Uterus (tissue), 3 donors: ENCODE measurements at regions not wholly inside any gene's neighbourhood (a gene's known extent, or its start where the extent isn't known, plus 50 kb on each side); places are given as distances from the start of the nearest gene placed in this dataset.

Source experiments
- DNase-seq, 2 donors: peaks; one replicate each; pipeline ENCODE4 v3.0.0-alpha.2; 2019 to 2020
- H3K27ac ChIP-seq, 2 donors: fragments of 200-600 bp; sonication (generic); 1 replicate in 1 of 2; 2 replicates in 1 of 2; pipeline ENCODE4 v1.5.1; 2016 to 2018
- H3K27me3 ChIP-seq, 2 donors: fragments of 200-600 bp; sonication (generic); one replicate each; pipeline ENCODE4 v1.5.1; 2018 to 2019; ENCODE audit warnings: control low read depth in 1 of 2
- H3K36me3 ChIP-seq, 2 donors: fragments of 200-600 bp; sonication (generic); one replicate each; pipeline ENCODE4 v1.5.1; 2019; ENCODE audit warnings: control low read depth in 1 of 2
- H3K4me1 ChIP-seq, 2 donors: fragments of 200-600 bp; sonication (generic); one replicate each; pipeline ENCODE4 v1.5.1; 2018 to 2019; ENCODE audit warnings: control low read depth in 1 of 2
- H3K4me3 ChIP-seq, 2 donors: fragments of 200-600 bp; sonication (generic); 1 replicate in 1 of 2; 2 replicates in 1 of 2; pipeline ENCODE4 v1.5.1; 2018 to 2019; ENCODE audit warnings: mild to moderate bottlenecking in 1 of 2
- H3K9me3 ChIP-seq, 2 donors: fragments of 200-600 bp; sonication (generic); one replicate each; pipeline ENCODE4 v1.5.1; 2019; ENCODE audit warnings: control low read depth in 1 of 2
- CTCF ChIP-seq, 4 experiments: fragments of 200-600 bp in 2 of 4; fragments of 450-650 bp in 2 of 4; sonication (generic) in 2 of 4; IDR thresholded peaks; one replicate each; pipeline ENCODE4 v1.5.1; 2016 to 2019; ENCODE audit warnings: antibody characterized with exemption in 4 of 4, mild to moderate bottlenecking in 2 of 4, moderate library complexity in 1 of 4
- POLR2A ChIP-seq, 2 donors: fragments of 450-650 bp; IDR thresholded peaks; one replicate each; pipeline ENCODE4 v1.6.1; 2016; ENCODE audit warnings: antibody characterized with exemption in 2 of 2, mild to moderate bottlenecking in 1 of 2, moderate library complexity in 1 of 2
- intact Hi-C: fragments of 100-400 bp; cut with DNase I; formaldehyde crosslinking; loops from one replicate; pipeline ENCODE4 v1.15.1; 2023; ENCODE audit warnings: low total_unique reads
- donor health status: DM: yes; HTN: yes; CAD: no.

DNA sequence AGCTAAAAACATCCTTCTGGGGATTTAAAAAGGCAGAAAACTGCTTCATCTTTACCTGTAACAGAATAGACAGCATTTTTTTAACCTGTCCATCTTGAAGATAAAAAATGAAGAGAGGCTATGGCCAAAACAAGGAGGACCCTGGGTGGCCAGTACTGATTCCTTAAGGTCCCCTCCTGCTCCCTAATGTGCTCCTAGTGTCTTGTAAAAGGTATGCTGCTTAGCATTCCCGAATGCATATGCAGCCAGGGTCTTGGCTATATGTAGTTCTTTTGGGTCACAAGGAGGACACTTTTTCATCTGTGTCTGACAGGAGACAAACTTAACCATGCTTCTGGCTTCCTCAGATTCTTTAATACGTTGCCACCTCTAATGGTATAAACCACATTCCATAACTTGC lies 93.9 kb upstream of the SLC13A1 start:
- no peak for DNase-seq
- no peaks in the 10 kb centered on the region for H3K4me1 ChIP-seq
- no peaks in the 10 kb centered on the region for H3K36me3 ChIP-seq
- TF ChIP-seq CTCF (IDR thresholded peaks at IDR 0.05): no peak
- TF ChIP-seq POLR2A (IDR thresholded peaks at IDR 0.05): no peak
- no peaks in the 10 kb centered on the region for H3K27me3 ChIP-seq
- H3K4me3 ChIP-seq: no peak overlapping the region
- no peaks in the 10 kb centered on the region for H3K9me3 ChIP-seq
- H3K27ac ChIP-seq: no peak overlapping the region
- intact Hi-C loops: no loop called here

GRCh38 chr7:123292227-123292626 lies 92.5 kb upstream of the SLC13A1 start:
- no peaks in the 10 kb centered on the region for H3K9me3 ChIP-seq
- TF ChIP-seq CTCF (IDR thresholded peaks at IDR 0.05) (no peak), POLR2A (IDR thresholded peaks at IDR 0.05) (no peak)
- no peak overlapping the region for H3K4me3 ChIP-seq
- no peak overlapping the region for H3K27ac ChIP-seq
- no peaks in the 10 kb centered on the region for H3K4me1 ChIP-seq
- H3K27me3 ChIP-seq: no peaks in the 10 kb centered on the region
- no peaks in the 10 kb centered on the region for H3K36me3 ChIP-seq
- DNase-seq: no peak
- intact Hi-C loops: no loop called here

GRCh38 chr7:123289200-123289599 lies 89.4 kb upstream of the SLC13A1 start:
- H3K27ac ChIP-seq: no peak overlapping the region
- intact Hi-C loops: no loop called here
- DNase-seq: no peak
- H3K36me3 ChIP-seq: no peaks in the 10 kb centered on the region
- no peak overlapping the region for H3K4me3 ChIP-seq
- TF ChIP-seq CTCF (IDR thresholded peaks at IDR 0.05) (no peak), POLR2A (IDR thresholded peaks at IDR 0.05) (no peak)
- H3K27me3 ChIP-seq: no peaks in the 10 kb centered on the region
- no peaks in the 10 kb centered on the region for H3K9me3 ChIP-seq
- H3K4me1 ChIP-seq: no peaks in the 10 kb centered on the region

GRCh38 chr7:123285076-123285700 lies 85.4 kb upstream of the SLC13A1 start:
- Histone ChIP-seq H3K27me3 (no peaks in the 10 kb centered on the region), H3K9me3 (no peaks in the 10 kb centered on the region), H3K36me3 (no peaks in the 10 kb centered on the region), H3K4me1 (no peaks in the 10 kb centered on the region), H3K27ac (no peak overlapping the region), H3K4me3 (no peak overlapping the region)
- no peak for DNase-seq
- no peak for TF ChIP-seq CTCF (IDR thresholded peaks at IDR 0.05)
- TF ChIP-seq POLR2A (IDR thresholded peaks at IDR 0.05): no peak
- intact Hi-C loops: no loop called here

- Histone ChIP-seq H3K4me1 (no peaks in the 10 kb centered on the region), H3K27ac (no peak overlapping the region), H3K27me3 (no peaks in the 10 kb centered on the region), H3K9me3 (no peaks in the 10 kb centered on the region), H3K4me3 (no peak overlapping the region), H3K36me3 (no peaks in the 10 kb centered on the region)
- DNase-seq: no peak
- intact Hi-C loops: no loop called here
- TF ChIP-seq CTCF (IDR thresholded peaks at IDR 0.05): no peak
- TF ChIP-seq POLR2A (IDR thresholded peaks at IDR 0.05): no peak
Observed at GRCh38 chr7:123283373-123283772, 83.6 kb upstream of the SLC13A1 start.
